GM23338 (cell line): ENCODE measurements at regions not wholly inside any gene's neighbourhood (a gene's known extent, or its start where the extent isn't known, plus 50 kb on each side); places are given as distances from the start of the nearest gene placed in this dataset.

ENCODE experiments used
- ATAC-seq: fragments of 200-7000 bp; cut with Tn5 transposase; 3 replicates; pipeline ENCODE4 v1.9.1; 2020
- DNase-seq: peaks from one replicate; pipeline ENCODE4 v3.0.0-alpha.2; 2015; ENCODE audit warnings: low spot score
- H2AFZ ChIP-seq: fragments of 200-600 bp; sonication (generic); 2 replicates; pipeline ENCODE4 v1.8.0; 2016; ENCODE audit warnings: antibody characterized with exemption, mild to moderate bottlenecking, moderate library complexity
- H3F3A ChIP-seq: fragments of 200-600 bp; sonication (generic); replicated peaks from 2 replicates; pipeline ENCODE4 v1.8.0; 2017; ENCODE audit warnings: antibody characterized with exemption, mixed run types, low read depth
- H3K27ac ChIP-seq: fragments of 200-600 bp; sonication (generic); 2 replicates; pipeline ENCODE4 v1.6.1; 2016; ENCODE audit warnings: low read depth
- H3K27me3 ChIP-seq: fragments of 200-600 bp; sonication (generic); 2 replicates; pipeline ENCODE4 v1.8.0; 2016; ENCODE audit warnings: mild to moderate bottlenecking, mixed run types, moderate library complexity; ENCODE audit not compliant: insufficient read depth
- H3K36me3 ChIP-seq: fragments of 200-600 bp; sonication (generic); 2 replicates; pipeline ENCODE4 v1.8.0; 2016; ENCODE audit warnings: mild to moderate bottlenecking; ENCODE audit not compliant: insufficient read depth
- H3K4me1 ChIP-seq: fragments of 200-600 bp; sonication (generic); 2 replicates; pipeline ENCODE4 v1.8.0; 2016; ENCODE audit warnings: mild to moderate bottlenecking, moderate library complexity; ENCODE audit not compliant: insufficient read depth
- H3K4me2 ChIP-seq: fragments of 200-600 bp; sonication (generic); 2 replicates; pipeline ENCODE4 v1.7.1; 2017; ENCODE audit warnings: mixed run types
- H3K4me3 ChIP-seq: fragments of 200-600 bp; sonication (generic); 2 replicates; pipeline ENCODE4 v1.6.1; 2016; ENCODE audit warnings: mixed run types
- H3K79me2 ChIP-seq: fragments of 200-600 bp; sonication (generic); replicated peaks from 2 replicates; pipeline ENCODE4 v1.8.0; 2017; ENCODE audit warnings: mild to moderate bottlenecking; ENCODE audit not compliant: insufficient read depth
- H3K9me2 ChIP-seq: fragments of 200-600 bp; sonication (generic); 2 replicates; pipeline ENCODE4 v1.8.0; 2017; ENCODE audit not compliant: insufficient read depth
- H4K20me1 ChIP-seq: fragments of 200-600 bp; sonication (generic); replicated peaks from 2 replicates; pipeline ENCODE4 v1.8.0; 2017; ENCODE audit warnings: mild to moderate bottlenecking; ENCODE audit not compliant: insufficient read depth
- H3K27ac Mint-ChIP-seq: 2 replicates; pipeline ENCODE4 v1.8.0; 2020; ENCODE audit warnings: inconsistent platforms, mild to moderate bottlenecking, moderate library complexity, mixed read lengths
- H3K27me3 Mint-ChIP-seq: 3 replicates; pipeline ENCODE4 v1.8.0; 2022; ENCODE audit warnings: low read depth, mild to moderate bottlenecking, moderate library complexity, mixed read lengths, inconsistent platforms; ENCODE audit not compliant: insufficient read depth, poor library complexity
- H3K36me3 Mint-ChIP-seq: 3 replicates; pipeline ENCODE4 v1.8.0; 2021; ENCODE audit warnings: low read depth, mild to moderate bottlenecking, inconsistent platforms, moderate library complexity, mixed read lengths
- H3K4me1 Mint-ChIP-seq: 3 replicates; pipeline ENCODE4 v1.8.0; 2020; ENCODE audit warnings: mild to moderate bottlenecking, inconsistent platforms, mixed read lengths
- H3K4me3 Mint-ChIP-seq: 3 replicates; pipeline ENCODE4 v1.8.0; 2021; ENCODE audit warnings: moderate library complexity, mild to moderate bottlenecking, inconsistent platforms, mixed read lengths
- H3K9me3 Mint-ChIP-seq: 3 replicates; pipeline ENCODE4 v1.8.0; 2020; ENCODE audit warnings: moderate library complexity, mild to moderate bottlenecking, inconsistent platforms, mixed read lengths
- EZH2 ChIP-seq: fragments of 200-600 bp; sonication (generic); IDR thresholded peaks from one replicate; pipeline ENCODE4 v1.8.0; 2017; ENCODE audit warnings: antibody characterized with exemption, mild to moderate bottlenecking, low read depth; ENCODE audit not compliant: unreplicated experiment
- EZH2phosphoT487 ChIP-seq: fragments of 200-600 bp; sonication (generic); IDR thresholded peaks from one replicate; pipeline ENCODE4 v1.8.1; 2018; ENCODE audit warnings: antibody characterized with exemption; ENCODE audit not compliant: unreplicated experiment
- JUNB ChIP-seq: IDR thresholded peaks from one replicate; pipeline ENCODE4 v1.6.1; 2016; ENCODE audit warnings: antibody characterized with exemption; ENCODE audit not compliant: unreplicated experiment
- NANOG ChIP-seq: IDR thresholded peaks from 2 replicates; pipeline ENCODE4 v1.6.1; 2016; ENCODE audit warnings: antibody characterized with exemption, borderline replicate concordance
- STAT1 ChIP-seq: IDR thresholded peaks from one replicate; pipeline ENCODE4 v1.6.1; 2016; ENCODE audit warnings: antibody characterized with exemption; ENCODE audit not compliant: unreplicated experiment
- ZNF114 ChIP-seq: fragments of 250-450 bp; sonication (Bioruptor Pico); IDR thresholded peaks from 2 replicates; pipeline ENCODE4 v1.5.0; 2020; ENCODE audit warnings: mild to moderate bottlenecking, moderate library complexity
- ZNF331 ChIP-seq: fragments of 250-450 bp; sonication (Bioruptor Pico); IDR thresholded peaks from 2 replicates; pipeline ENCODE4 v1.5.0; 2020; ENCODE audit warnings: low read depth, mild to moderate bottlenecking, moderate library complexity
- ZNF462 ChIP-seq: fragments of 250-450 bp; sonication (Bioruptor Pico); IDR thresholded peaks from 2 replicates; pipeline ENCODE4 v1.5.0; 2020; ENCODE audit warnings: mild to moderate bottlenecking, moderate library complexity

GRCh38 chr3:188944108-188944507 is 227.7 kb upstream of the TPRG1 start:
- DNase-seq: no peak
- TF ChIP-seq STAT1: no peak
- TF ChIP-seq EZH2: no peak
- no peak for TF ChIP-seq JUNB
- no peak for TF ChIP-seq ZNF462
- no peak for TF ChIP-seq ZNF331 (CRISPR knock-in tag)
- TF ChIP-seq EZH2phosphoT487: no peak
- TF ChIP-seq NANOG: no peak
- no peak for TF ChIP-seq ZNF114 (CRISPR knock-in tag)
- peaks cover 15% of the 10 kb centered on the region for H3K4me1 Mint-ChIP-seq
- H3K4me2 ChIP-seq: no peak overlapping the region
- no peak overlapping the region for H3K27ac Mint-ChIP-seq
- no peaks in the 10 kb centered on the region for H3K79me2 ChIP-seq
- H3K4me3 Mint-ChIP-seq: no peak overlapping the region
- H3K9me3 Mint-ChIP-seq: no peaks in the 10 kb centered on the region
- no peaks in the 10 kb centered on the region for H3F3A ChIP-seq
- no peak for ATAC-seq
- H3K36me3 Mint-ChIP-seq: no peaks in the 10 kb centered on the region
- no peak overlapping the region for H3K4me3 ChIP-seq
- H3K27me3 Mint-ChIP-seq: peaks cover 5% of the 10 kb centered on the region
- no peaks in the 10 kb centered on the region; the same call in 1 of the 2 replicates for H3K9me2 ChIP-seq
- H3K27ac ChIP-seq: no peak overlapping the region
- H3K27me3 ChIP-seq: no peaks in the 10 kb centered on the region
- no peaks in the 10 kb centered on the region for H3K36me3 ChIP-seq
- H4K20me1 ChIP-seq: no peaks in the 10 kb centered on the region
- peaks cover 14% of the 10 kb centered on the region for H3K4me1 ChIP-seq
- H2AFZ ChIP-seq: 0 out of 2 replicates have a peak overlapping the region, but pooled peaks have one; percentile 43
